Neural progenitor cell (in vitro differentiated cells): ENCODE measurements at regions not wholly inside any gene's neighbourhood (a gene's known extent, or its start where the extent isn't known, plus 50 kb on each side); places are given as distances from the start of the nearest gene placed in this dataset.

ENCODE experiments used
- DNase-seq: peaks from one replicate; pipeline ENCODE4 v3.0.0-alpha.2; 2016; ENCODE audit warnings: low spot score
- H2AFZ ChIP-seq: fragments of 200-600 bp; sonication (generic); replicated peaks from 2 replicates; pipeline ENCODE4 v1.6.1; 2016; ENCODE audit warnings: antibody characterized with exemption
- H3F3A ChIP-seq: fragments of 200-600 bp; sonication (generic); 2 replicates; pipeline ENCODE4 v1.6.1; 2016; ENCODE audit warnings: antibody characterized with exemption, low read depth
- H3K27ac ChIP-seq: fragments of 200-600 bp; sonication (generic); 2 replicates; pipeline ENCODE4 v1.5.1; 2016; ENCODE audit warnings: mild to moderate bottlenecking
- H3K27me3 ChIP-seq: fragments of 200-600 bp; sonication (generic); 2 replicates; pipeline ENCODE4 v1.6.1; 2016; ENCODE audit warnings: mild to moderate bottlenecking, moderate library complexity
- H3K36me3 ChIP-seq: fragments of 200-600 bp; sonication (generic); 2 replicates; pipeline ENCODE4 v1.5.1; 2016
- H3K4me1 ChIP-seq: fragments of 200-600 bp; sonication (generic); 2 replicates; pipeline ENCODE4 v1.6.1; 2016; ENCODE audit warnings: mixed run types
- H3K4me2 ChIP-seq: fragments of 200-600 bp; sonication (generic); 2 replicates; pipeline ENCODE4 v1.6.1; 2016
- H3K4me3 ChIP-seq: fragments of 200-600 bp; sonication (generic); 2 replicates; pipeline ENCODE4 v1.5.1; 2016
- H3K79me2 ChIP-seq: fragments of 200-600 bp; sonication (generic); 2 replicates; pipeline ENCODE4 v1.6.1; 2016; ENCODE audit warnings: low read depth
- H3K9ac ChIP-seq: fragments of 200-600 bp; sonication (generic); 2 replicates; pipeline ENCODE4 v1.6.1; 2016
- H3K9me3 ChIP-seq: fragments of 200-600 bp; sonication (generic); 2 replicates; pipeline ENCODE4 v1.5.1; 2016; ENCODE audit warnings: low read depth
- H4K20me1 ChIP-seq: fragments of 200-600 bp; sonication (generic); 2 replicates; pipeline ENCODE4 v1.6.1; 2016; ENCODE audit warnings: low read depth
- H3K27ac Mint-ChIP-seq: 3 replicates; pipeline ENCODE4 v1.8.0; 2021; ENCODE audit warnings: mixed read lengths
- H3K27me3 Mint-ChIP-seq: 2 replicates; pipeline ENCODE4 v1.8.0; 2022; ENCODE audit warnings: low read depth, mild to moderate bottlenecking, inconsistent platforms, moderate library complexity, mixed read lengths; ENCODE audit not compliant: insufficient read depth
- H3K36me3 Mint-ChIP-seq: 3 replicates; pipeline ENCODE4 v1.8.0; 2021; ENCODE audit warnings: mixed read lengths
- H3K4me1 Mint-ChIP-seq: 3 replicates; pipeline ENCODE4 v1.8.0; 2021; ENCODE audit warnings: mixed read lengths
- H3K4me3 Mint-ChIP-seq: 3 replicates; pipeline ENCODE4 v1.8.0; 2021; ENCODE audit warnings: mild to moderate bottlenecking, moderate library complexity, mixed read lengths
- H3K9me3 Mint-ChIP-seq: 3 replicates; pipeline ENCODE4 v1.8.0; 2020; ENCODE audit warnings: mixed read lengths
- EZH2 ChIP-seq: fragments of 200-600 bp; sonication (generic); IDR thresholded peaks from 2 replicates; pipeline ENCODE4 v1.6.1; 2017; ENCODE audit warnings: antibody characterized with exemption, mild to moderate bottlenecking, moderate library complexity
- EZH2phosphoT487 ChIP-seq: fragments of 200-600 bp; sonication (generic); IDR thresholded peaks from 2 replicates; pipeline ENCODE4 v1.6.1; 2017; ENCODE audit warnings: antibody characterized with exemption
- TF ChIP-seq, protein P1 (sequence below): fragments of 200-600 bp; sonication (generic); IDR thresholded peaks from 2 replicates; pipeline ENCODE4 v1.5.1; 2017; ENCODE audit warnings: antibody characterized with exemption, mild to moderate bottlenecking

- no peaks in the 10 kb centered on the region for H4K20me1 ChIP-seq
- no peaks in the 10 kb centered on the region for H3K27me3 ChIP-seq
- no peaks in the 10 kb centered on the region for H3K4me1 ChIP-seq
- Mint-ChIP-seq H3K4me3 (no peak overlapping the region), H3K9me3 (peaks cover 8% of the 10 kb centered on the region), H3K4me1 (no peaks in the 10 kb centered on the region), H3K27me3 (no peaks in the 10 kb centered on the region), H3K27ac (no peak overlapping the region), H3K36me3 (no peaks in the 10 kb centered on the region)
- DNase-seq: no peak
- no peak overlapping the region for H3K4me3 ChIP-seq
- H2AFZ ChIP-seq: no peak overlapping the region
- H3K4me2 ChIP-seq: no peak overlapping the region
- no peak for TF ChIP-seq EZH2
- no peak for TF ChIP-seq EZH2phosphoT487
- TF ChIP-seq, protein P1, sequence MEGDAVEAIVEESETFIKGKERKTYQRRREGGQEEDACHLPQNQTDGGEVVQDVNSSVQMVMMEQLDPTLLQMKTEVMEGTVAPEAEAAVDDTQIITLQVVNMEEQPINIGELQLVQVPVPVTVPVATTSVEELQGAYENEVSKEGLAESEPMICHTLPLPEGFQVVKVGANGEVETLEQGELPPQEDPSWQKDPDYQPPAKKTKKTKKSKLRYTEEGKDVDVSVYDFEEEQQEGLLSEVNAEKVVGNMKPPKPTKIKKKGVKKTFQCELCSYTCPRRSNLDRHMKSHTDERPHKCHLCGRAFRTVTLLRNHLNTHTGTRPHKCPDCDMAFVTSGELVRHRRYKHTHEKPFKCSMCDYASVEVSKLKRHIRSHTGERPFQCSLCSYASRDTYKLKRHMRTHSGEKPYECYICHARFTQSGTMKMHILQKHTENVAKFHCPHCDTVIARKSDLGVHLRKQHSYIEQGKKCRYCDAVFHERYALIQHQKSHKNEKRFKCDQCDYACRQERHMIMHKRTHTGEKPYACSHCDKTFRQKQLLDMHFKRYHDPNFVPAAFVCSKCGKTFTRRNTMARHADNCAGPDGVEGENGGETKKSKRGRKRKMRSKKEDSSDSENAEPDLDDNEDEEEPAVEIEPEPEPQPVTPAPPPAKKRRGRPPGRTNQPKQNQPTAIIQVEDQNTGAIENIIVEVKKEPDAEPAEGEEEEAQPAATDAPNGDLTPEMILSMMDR: no peak
- H3K9me3 ChIP-seq: no peaks in the 10 kb centered on the region
- no peak overlapping the region for H3K9ac ChIP-seq
- no peaks in the 10 kb centered on the region for H3F3A ChIP-seq
- no peak overlapping the region for H3K27ac ChIP-seq
- H3K36me3 ChIP-seq: no peaks in the 10 kb centered on the region
- no peaks in the 10 kb centered on the region for H3K79me2 ChIP-seq
Observed at GRCh38 chr14:22232933-22233332, 356.1 kb downstream of the DAD1 start.

- TF ChIP-seq EZH2 (no peak), EZH2phosphoT487 (no peak)
- TF ChIP-seq, protein P1: no peak
Observed at GRCh38 chr14:22232486-22232885, 356.5 kb downstream of the DAD1 start.

GRCh38 chr14:22231018-22231417 lies 358.0 kb downstream of the DAD1 start:
- H3K27ac Mint-ChIP-seq: no peak overlapping the region
- DNase-seq: no peak
- H3K4me2 ChIP-seq: no peak overlapping the region
- no peaks in the 10 kb centered on the region for H3K27me3 ChIP-seq
- H3K36me3 Mint-ChIP-seq: no peaks in the 10 kb centered on the region
- H3K9me3 Mint-ChIP-seq: peaks cover 8% of the 10 kb centered on the region
- no peak overlapping the region for H2AFZ ChIP-seq
- H3K4me3 ChIP-seq: no peak overlapping the region
- H3K79me2 ChIP-seq: no peaks in the 10 kb centered on the region
- no peaks in the 10 kb centered on the region for H3K27me3 Mint-ChIP-seq
- H3K4me3 Mint-ChIP-seq: no peak overlapping the region
- H3K9ac ChIP-seq: no peak overlapping the region
- H3K4me1 Mint-ChIP-seq: no peaks in the 10 kb centered on the region
- H3K36me3 ChIP-seq: no peaks in the 10 kb centered on the region
- H4K20me1 ChIP-seq: no peaks in the 10 kb centered on the region
- no peaks in the 10 kb centered on the region for H3F3A ChIP-seq
- TF ChIP-seq EZH2: no peak
- TF ChIP-seq, protein P1: no peak
- TF ChIP-seq EZH2phosphoT487: no peak
- H3K4me1 ChIP-seq: no peaks in the 10 kb centered on the region
- H3K9me3 ChIP-seq: no peaks in the 10 kb centered on the region
- H3K27ac ChIP-seq: no peak overlapping the region

More at GRCh38 chr14:22232486-22232885, 356.5 kb downstream of the DAD1 start:
- Histone ChIP-seq H3K27ac (no peak overlapping the region), H2AFZ (no peak overlapping the region), H3K79me2 (no peaks in the 10 kb centered on the region), H3K9me3 (no peaks in the 10 kb centered on the region), H3K36me3 (no peaks in the 10 kb centered on the region), H3K4me1 (no peaks in the 10 kb centered on the region), H3K4me2 (no peak overlapping the region), H3F3A (no peaks in the 10 kb centered on the region), H3K27me3 (no peaks in the 10 kb centered on the region), H3K9ac (no peak overlapping the region), H3K4me3 (no peak overlapping the region), H4K20me1 (no peaks in the 10 kb centered on the region)
- Mint-ChIP-seq H3K36me3 (no peaks in the 10 kb centered on the region), H3K27me3 (no peaks in the 10 kb centered on the region), H3K27ac (no peak overlapping the region), H3K4me3 (no peak overlapping the region), H3K9me3 (peaks cover 8% of the 10 kb centered on the region), H3K4me1 (no peaks in the 10 kb centered on the region)
- no peak for DNase-seq

DNA sequence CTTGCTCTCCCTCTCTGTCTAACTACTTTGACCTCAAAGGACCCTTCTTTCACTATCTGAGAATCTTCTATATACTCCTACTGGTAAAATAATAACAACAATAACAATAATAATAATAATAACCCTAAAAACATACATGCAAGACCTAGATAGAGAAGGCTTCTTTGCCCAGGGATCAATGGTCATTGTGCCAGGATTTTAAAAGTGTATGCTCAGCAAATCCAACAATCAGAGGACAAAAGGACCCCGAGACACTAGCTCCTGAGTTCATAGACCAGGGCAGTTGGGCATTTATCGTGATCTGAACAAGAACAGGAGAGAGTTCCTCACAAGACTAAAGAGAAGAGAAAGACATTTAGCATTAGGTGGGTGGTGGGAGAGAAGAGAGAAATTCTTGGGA lies 358.5 kb downstream of the DAD1 start:
- H3F3A ChIP-seq: no peaks in the 10 kb centered on the region
- Mint-ChIP-seq H3K4me3 (no peak overlapping the region), H3K36me3 (no peaks in the 10 kb centered on the region), H3K4me1 (no peaks in the 10 kb centered on the region), H3K9me3 (peaks cover 8% of the 10 kb centered on the region), H3K27me3 (no peaks in the 10 kb centered on the region), H3K27ac (no peak overlapping the region)
- TF ChIP-seq EZH2phosphoT487: no peak
- TF ChIP-seq, protein P1: no peak
- TF ChIP-seq EZH2: no peak
- H3K4me1 ChIP-seq: no peaks in the 10 kb centered on the region
- no peaks in the 10 kb centered on the region for H3K79me2 ChIP-seq
- H3K4me2 ChIP-seq: no peak overlapping the region
- no peaks in the 10 kb centered on the region for H4K20me1 ChIP-seq
- no peaks in the 10 kb centered on the region for H3K36me3 ChIP-seq
- no peak overlapping the region for H2AFZ ChIP-seq
- no peak overlapping the region for H3K4me3 ChIP-seq
- no peak for DNase-seq
- H3K27ac ChIP-seq: no peak overlapping the region
- H3K9ac ChIP-seq: no peak overlapping the region
- no peaks in the 10 kb centered on the region for H3K9me3 ChIP-seq
- H3K27me3 ChIP-seq: no peaks in the 10 kb centered on the region
